Astrocyte (in vitro differentiated cells and primary cell): ENCODE measurements at regions not wholly inside any gene's neighbourhood (a gene's known extent, or its start where the extent isn't known, plus 50 kb on each side); places are given as distances from the start of the nearest gene placed in this dataset.
A peak's percentile ranks its signal among the peaks of the same experiment; 100 is the strongest.

ENCODE experiments used
- DNase-seq: peaks from one replicate; pipeline ENCODE4 v3.0.0-alpha.2; 2010; ENCODE audit warnings: low read depth
- FAIRE-seq: peaks from 2 replicates; lab custom pipeline; 2011; peaks lifted over from hg19 to GRCh38; lab: Jason Lieb, UNC
- H2AFZ ChIP-seq: 2 replicates; pipeline ENCODE4 v1.6.0; 2012; ENCODE audit warnings: low read depth, low read length, inconsistent platforms
- H3K27ac ChIP-seq: 2 replicates; pipeline ENCODE4 v1.5.1; 2011; ENCODE audit warnings: low read depth, low read length, inconsistent platforms
- H3K27me3 ChIP-seq: 2 replicates; pipeline ENCODE4 v1.6.0; 2011; ENCODE audit warnings: low read length, inconsistent platforms; ENCODE audit not compliant: insufficient read depth
- H3K36me3 ChIP-seq: 2 replicates; pipeline ENCODE4 v1.5.1; 2011; ENCODE audit warnings: low read length, inconsistent platforms; ENCODE audit not compliant: insufficient read depth
- H3K4me1 ChIP-seq: 2 replicates; pipeline ENCODE4 v1.5.1; 2011; ENCODE audit warnings: low read length, inconsistent platforms; ENCODE audit not compliant: insufficient read depth
- H3K4me2 ChIP-seq: 2 replicates; pipeline ENCODE4 v1.6.0; 2012; ENCODE audit warnings: low read length, inconsistent platforms
- H3K4me3 ChIP-seq: 2 replicates; pipeline ENCODE4 v1.5.1; 2011; ENCODE audit warnings: low read depth, mild to moderate bottlenecking, low read length, inconsistent platforms; ENCODE audit not compliant: insufficient read depth
- H3K79me2 ChIP-seq: 2 replicates; pipeline ENCODE4 v1.6.0; 2012; ENCODE audit warnings: mild to moderate bottlenecking, low read length, inconsistent platforms; ENCODE audit not compliant: insufficient read depth
- H3K9ac ChIP-seq: 2 replicates; pipeline ENCODE4 v1.6.0; 2012; ENCODE audit warnings: mild to moderate bottlenecking, low read length, inconsistent platforms
- H3K9me3 ChIP-seq: 2 replicates; pipeline ENCODE4 v1.5.1; 2012; ENCODE audit warnings: low read depth, mild to moderate bottlenecking, low read length, inconsistent platforms; ENCODE audit not compliant: insufficient read depth
- H4K20me1 ChIP-seq: 2 replicates; pipeline ENCODE4 v1.6.0; 2012; ENCODE audit warnings: low read length, inconsistent platforms; ENCODE audit not compliant: insufficient read depth
- H3K27ac Mint-ChIP-seq: one replicate; pipeline ENCODE4 v1.8.0; 2021; ENCODE audit warnings: mild to moderate bottlenecking, mixed read lengths; ENCODE audit not compliant: unreplicated experiment
- H3K27me3 Mint-ChIP-seq: one replicate; pipeline ENCODE4 v1.8.0; 2021; ENCODE audit warnings: low read depth, mixed read lengths; ENCODE audit not compliant: unreplicated experiment
- H3K36me3 Mint-ChIP-seq: one replicate; pipeline ENCODE4 v1.8.0; 2021; ENCODE audit warnings: low read depth, mixed read lengths; ENCODE audit not compliant: unreplicated experiment
- H3K4me1 Mint-ChIP-seq: one replicate; pipeline ENCODE4 v1.8.0; 2021; ENCODE audit warnings: low read depth, mixed read lengths; ENCODE audit not compliant: unreplicated experiment
- H3K4me3 Mint-ChIP-seq: one replicate; pipeline ENCODE4 v1.8.0; 2021; ENCODE audit warnings: mild to moderate bottlenecking, moderate library complexity, mixed read lengths; ENCODE audit not compliant: unreplicated experiment
- H3K9me3 Mint-ChIP-seq: one replicate; pipeline ENCODE4 v1.8.0; 2021; ENCODE audit warnings: mild to moderate bottlenecking, mixed read lengths; ENCODE audit not compliant: unreplicated experiment
- CTCF ChIP-seq: IDR thresholded peaks from 2 replicates; pipeline ENCODE4 v1.5.1; 2011; ENCODE audit warnings: low read depth, mild to moderate bottlenecking, inconsistent platforms, low read length, moderate library complexity; ENCODE audit not compliant: insufficient read depth
- EZH2 ChIP-seq: IDR thresholded peaks from 2 replicates; pipeline ENCODE4 v1.6.1; 2012; ENCODE audit warnings: mild to moderate bottlenecking, low read length, inconsistent platforms; ENCODE audit not compliant: insufficient read depth

GRCh38 chr3:109532257-109533216 lies 195.2 kb upstream of the DPPA4 start:
- DNase-seq: peak; percentile 70
- Mint-ChIP-seq H3K27ac (no peak overlapping the region), H3K4me1 (peaks cover 2% of the 10 kb centered on the region)

GRCh38 chr3:109545746-109546145 lies 208.4 kb upstream of the DPPA4 start:
- H3K36me3 ChIP-seq: no peaks in the 10 kb centered on the region
- H3K9ac ChIP-seq: no peak overlapping the region
- no peak overlapping the region for H2AFZ ChIP-seq
- H3K4me3 ChIP-seq: no peak overlapping the region
- Mint-ChIP-seq H3K36me3 (no peaks in the 10 kb centered on the region), H3K27me3 (peaks cover 1% of the 10 kb centered on the region), H3K27ac (no peak overlapping the region), H3K9me3 (peaks cover 6% of the 10 kb centered on the region), H3K4me1 (peaks cover 7% of the 10 kb centered on the region), H3K4me3 (no peak overlapping the region)
- TF ChIP-seq EZH2: no peak
- TF ChIP-seq CTCF: no peak
- peak; percentile 55 for DNase-seq
- H3K4me2 ChIP-seq: no peak overlapping the region
- H4K20me1 ChIP-seq: no peaks in the 10 kb centered on the region
- H3K27me3 ChIP-seq: no peaks in the 10 kb centered on the region
- no peak for FAIRE-seq
- H3K79me2 ChIP-seq: no peaks in the 10 kb centered on the region
- H3K27ac ChIP-seq: no peak overlapping the region
- no peaks in the 10 kb centered on the region for H3K9me3 ChIP-seq
- H3K4me1 ChIP-seq: no peaks in the 10 kb centered on the region

More at GRCh38 chr3:109532257-109533216, 195.2 kb upstream of the DPPA4 start:
- Mint-ChIP-seq H3K9me3 (no peaks in the 10 kb centered on the region), H3K36me3 (no peaks in the 10 kb centered on the region), H3K4me3 (no peak overlapping the region), H3K27me3 (no peaks in the 10 kb centered on the region)
- Histone ChIP-seq H3K27ac (no peak overlapping the region), H4K20me1 (no peaks in the 10 kb centered on the region), H3K27me3 (no peaks in the 10 kb centered on the region), H3K9me3 (no peaks in the 10 kb centered on the region), H3K4me3 (no peak overlapping the region), H3K79me2 (no peaks in the 10 kb centered on the region), H3K4me1 (no peaks in the 10 kb centered on the region), H3K36me3 (no peaks in the 10 kb centered on the region), H3K9ac (no peak overlapping the region), H2AFZ (no peak overlapping the region), H3K4me2 (no peak overlapping the region)
- TF ChIP-seq EZH2 (no peak), CTCF (peak; percentile 57)
- no peak for FAIRE-seq
